Gastroesophageal sphincter (tissue), 3 donors: ENCODE measurements at regions not wholly inside any gene's neighbourhood (a gene's known extent, or its start where the extent isn't known, plus 50 kb on each side); places are given as distances from the start of the nearest gene placed in this dataset.

Experiments
- CTCF ChIP-seq, 4 experiments: fragments of 200-600 bp in 2 of 4; fragments of 450-650 bp in 2 of 4; sonication (generic) in 1 of 4; IDR thresholded peaks; one replicate each; pipeline ENCODE4 v1.5.1; 2017 to 2019; ENCODE audit warnings: antibody characterized with exemption in 4 of 4, mild to moderate bottlenecking in 2 of 4, moderate library complexity in 2 of 4
- POLR2A ChIP-seq, 2 donors: fragments of 450-650 bp; IDR thresholded peaks; one replicate each; pipeline ENCODE4 v1.6.1; 2017; ENCODE audit warnings: antibody characterized with exemption in 2 of 2, mild to moderate bottlenecking in 2 of 2, moderate library complexity in 1 of 2

GRCh38 chr7:79619216-79619615, 165.7 kb upstream of the MAGI2 start:
- TF ChIP-seq POLR2A (IDR thresholded peaks at IDR 0.05) (no peak), CTCF (IDR thresholded peaks at IDR 0.05) (no peak)
